Stimulated activated CD8-positive, alpha-beta memory T cell treated with anti-CD3 and anti-CD28 coated beads, Interleukin-7, amount 100 ng/mL, for 48 hours (primary cell): ENCODE measurements at regions not wholly inside any gene's neighbourhood (a gene's known extent, or its start where the extent isn't known, plus 50 kb on each side); places are given as distances from the start of the nearest gene placed in this dataset.
"Not testable (repeated sequence)": the region's sequence is repeated elsewhere in the genome, so short reads cannot be mapped to it uniquely, and the experiment has no call there.

ENCODE experiments used
- DNase-seq, 2 donors: peaks; one replicate each; pipeline ENCODE4 v3.0.0-alpha.2; 2020; ENCODE audit warnings: low read depth in 1 of 2; ENCODE audit errors: extremely low read depth in 1 of 2

- DNase-seq, result no peak
These were observed 1617.1 kb downstream of the PCDH9 start for GRCh38 chr13:65613004-65613403.

GRCh38 chr13:65609350-65609749, 1620.8 kb downstream of the PCDH9 start:
- no peak for DNase-seq

- no peak for DNase-seq
These were observed 1623.5 kb downstream of the PCDH9 start for GRCh38 chr13:65606622-65607021.

GRCh38 chr13:65605396-65605795, 1624.7 kb downstream of the PCDH9 start:
- no peak for DNase-seq

GRCh38 chr13:65603160-65603559, 1627.0 kb downstream of the PCDH9 start:
- no peak for DNase-seq

- DNase-seq, result no peak
These were observed 1628.3 kb downstream of the PCDH9 start for GRCh38 chr13:65601855-65602254.

- no peak for DNase-seq
These were observed 1629.4 kb downstream of the PCDH9 start for GRCh38 chr13:65600702-65601101.

GRCh38 chr13:65597839-65598818, 1632.0 kb downstream of the PCDH9 start:
- DNase-seq, result no peak

- DNase-seq, result no peak
These were observed 1634.2 kb downstream of the PCDH9 start for GRCh38 chr13:65595916-65596315.

- no peak for DNase-seq
These were observed 1635.8 kb downstream of the PCDH9 start for GRCh38 chr13:65594298-65594781.

- no peak for DNase-seq
These were observed 1636.8 kb downstream of the PCDH9 start for GRCh38 chr13:65593298-65593874.

GRCh38 chr13:65592731-65593130, 1637.4 kb downstream of the PCDH9 start:
- DNase-seq, result no peak

- no peak for DNase-seq
These were observed 1644.8 kb downstream of the PCDH9 start for GRCh38 chr13:65585346-65585745.

- no peak for DNase-seq
These were observed 1646.0 kb downstream of the PCDH9 start for GRCh38 chr13:65584126-65584525.

GRCh38 chr13:65582160-65582559, 1648.0 kb downstream of the PCDH9 start:
- no peak for DNase-seq

GRCh38 chr13:65564561-65564960, 1665.6 kb downstream of the PCDH9 start:
- DNase-seq, result not testable (repeated sequence)

- DNase-seq, result no peak
These were observed 1667.8 kb downstream of the PCDH9 start for GRCh38 chr13:65562305-65562704.

- no peak for DNase-seq
These were observed 1669.2 kb downstream of the PCDH9 start for GRCh38 chr13:65560936-65561335.

GRCh38 chr13:65555962-65556361, 1674.2 kb downstream of the PCDH9 start:
- DNase-seq, result no peak

- DNase-seq, result no peak
These were observed 1676.9 kb downstream of the PCDH9 start for GRCh38 chr13:65553096-65553727.

GRCh38 chr13:65551208-65551607, 1678.9 kb downstream of the PCDH9 start:
- no peak for DNase-seq

- DNase-seq, result no peak
These were observed 1690.0 kb downstream of the PCDH9 start for GRCh38 chr13:65540175-65540574.
